ENCODE measurements at regions not wholly inside any gene's neighbourhood (a gene's known extent, or its start where the extent isn't known, plus 50 kb on each side); places are given as distances from the start of the nearest gene placed in this dataset.

DNA sequence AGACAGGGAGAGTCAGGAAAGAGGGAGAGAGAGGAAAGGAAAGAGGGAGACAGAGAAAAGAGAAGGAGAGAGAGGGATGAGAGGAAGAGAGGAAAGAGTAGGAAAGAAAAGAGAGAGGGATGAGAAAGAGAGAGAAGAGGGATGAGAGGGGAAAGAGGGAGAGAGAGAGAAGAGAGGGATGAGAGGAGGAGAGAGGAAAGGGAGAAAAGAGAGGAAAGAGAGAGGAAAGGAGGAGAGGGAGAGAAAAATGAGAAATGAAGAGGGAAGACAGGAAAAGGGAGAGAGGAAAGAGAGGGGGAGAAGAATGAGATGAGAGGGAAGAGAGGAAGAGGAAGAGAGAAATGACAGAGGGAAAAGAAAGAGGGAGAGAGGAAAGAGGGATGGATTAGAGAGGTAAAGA, 207.0 kb upstream of the SKOR2 start:
- DNase-seq = no peak

DNA sequence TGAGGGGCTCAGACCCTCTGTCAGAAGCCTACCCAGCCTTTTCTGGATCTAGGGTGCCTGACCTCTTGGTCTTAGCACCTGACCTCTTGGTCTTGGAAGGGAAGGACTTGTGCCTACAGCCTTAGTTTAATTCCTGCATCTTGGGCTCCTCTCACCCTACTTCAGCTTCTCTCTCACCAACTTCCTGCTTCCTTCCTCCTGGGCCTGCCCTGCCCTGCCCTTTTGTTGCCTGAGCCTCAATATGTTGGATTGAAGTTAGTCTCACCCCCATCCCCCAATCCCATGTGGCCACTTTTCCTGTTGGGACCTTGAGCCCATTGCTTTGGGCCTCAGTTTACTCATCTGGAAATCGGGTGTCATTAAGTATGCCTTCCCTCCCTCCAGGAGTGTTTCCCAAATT, 206.2 kb upstream of the SKOR2 start:
- DNase-seq = no peak

GRCh38 chr18:47453038-47453437, 201.6 kb upstream of the SKOR2 start:
- DNase-seq = no peak

GRCh38 chr18:47448956-47449355, 197.5 kb upstream of the SKOR2 start:
- no peak for DNase-seq

DNA sequence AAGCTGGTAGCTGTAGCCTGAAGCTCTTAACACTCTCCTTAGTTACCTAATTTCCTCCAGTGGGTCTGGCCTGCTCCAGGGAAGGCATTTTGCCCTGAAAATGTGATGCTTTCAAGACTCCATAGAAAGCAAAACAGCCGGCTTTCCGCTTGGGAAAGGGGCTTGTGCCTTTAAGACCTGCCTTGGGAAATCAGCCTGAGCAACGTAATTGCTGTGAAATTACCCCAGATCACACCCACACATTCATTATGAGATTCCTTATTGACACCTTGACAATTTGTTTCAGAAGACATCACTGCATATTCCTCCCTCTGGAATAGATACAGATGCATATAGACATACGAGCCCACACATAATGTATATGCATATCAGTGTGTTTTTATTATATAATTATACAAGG, 190.5 kb upstream of the SKOR2 start:
- no peak for DNase-seq

GRCh38 chr18:47438001-47438400, 186.5 kb upstream of the SKOR2 start:
- DNase-seq = no peak

GRCh38 chr18:47436871-47437270, 185.4 kb upstream of the SKOR2 start:
- no peak for DNase-seq

DNA sequence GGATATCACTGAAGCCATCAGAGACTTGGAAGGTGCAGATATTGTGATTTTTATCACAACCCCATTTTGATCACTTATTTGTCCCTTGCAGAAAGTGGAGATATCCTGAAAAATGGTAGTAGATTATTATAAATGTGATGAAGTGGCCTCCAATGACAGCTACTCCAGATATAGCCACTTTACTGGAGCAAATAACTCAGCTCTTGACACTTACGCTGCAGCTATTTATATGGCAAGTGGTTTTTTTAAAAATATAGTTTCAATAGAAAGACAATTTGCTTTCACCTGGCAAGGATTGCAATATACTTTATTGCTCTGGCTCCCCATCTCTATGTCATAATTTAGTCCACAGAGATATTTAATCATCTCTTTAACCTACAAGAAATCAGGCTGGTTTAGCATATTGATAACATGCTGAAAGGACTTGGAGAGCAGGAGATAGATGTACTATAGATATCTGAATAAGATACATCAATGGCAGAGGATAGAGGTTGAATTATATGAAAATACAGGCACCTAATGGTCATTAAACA, 182.8 kb upstream of the SKOR2 start:
- DNase-seq = no peak

- no peak for DNase-seq
Observed at GRCh38 chr18:47427923-47428637, 176.6 kb upstream of the SKOR2 start.

GRCh38 chr18:47427072-47427471, 175.6 kb upstream of the SKOR2 start:
- DNase-seq = no peak

- DNase-seq = no peak
Observed at GRCh38 chr18:47425365-47425764, 173.9 kb upstream of the SKOR2 start.

GRCh38 chr18:47422524-47422923, 171.1 kb upstream of the SKOR2 start:
- DNase-seq = no peak

DNA sequence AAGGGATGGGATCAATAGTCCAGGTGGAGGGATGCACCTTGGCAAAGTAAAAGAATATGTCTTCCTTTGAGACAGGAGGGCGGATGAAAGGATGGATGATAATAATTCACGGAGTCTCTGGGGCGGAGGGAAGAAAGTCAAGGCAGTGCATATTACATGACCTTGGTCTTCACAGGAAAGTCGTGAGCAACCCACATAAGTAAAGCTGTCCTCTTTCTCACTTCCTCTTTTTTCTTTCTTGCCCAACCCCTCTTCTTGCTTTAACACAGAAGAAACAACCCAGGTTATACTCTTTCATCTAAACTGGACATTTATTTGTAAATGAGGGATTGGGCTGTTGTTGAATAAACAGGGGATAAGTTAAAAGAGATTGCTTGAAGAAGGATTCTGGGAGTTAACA, 168.7 kb upstream of the SKOR2 start:
- no peak for DNase-seq

- no peak for DNase-seq
Observed at GRCh38 chr18:47418746-47419145, 167.3 kb upstream of the SKOR2 start.

DNA sequence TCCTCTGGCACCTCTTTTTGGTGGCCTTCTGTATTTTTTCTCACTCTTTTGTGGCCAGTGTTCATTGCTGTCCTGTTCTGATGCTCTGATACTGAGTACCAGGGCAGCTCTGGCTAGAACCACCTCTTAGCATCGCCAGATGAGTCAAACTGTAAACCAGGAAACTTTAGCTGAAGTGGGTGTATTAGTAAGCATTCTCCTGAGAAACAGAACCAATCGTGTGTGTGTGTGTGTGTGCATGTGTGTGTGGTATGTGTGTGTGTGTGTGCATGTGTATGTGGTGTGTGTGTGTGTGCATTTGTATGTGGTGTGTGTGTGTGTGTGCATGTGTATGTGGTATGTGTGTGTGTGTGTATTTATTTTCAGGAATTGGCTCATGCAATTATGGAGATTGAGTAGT, 166.3 kb upstream of the SKOR2 start:
- DNase-seq = no peak

GRCh38 chr18:47415881-47416280, 164.4 kb upstream of the SKOR2 start:
- no peak for DNase-seq

- no peak for DNase-seq
Observed at GRCh38 chr18:47413327-47413726, 161.9 kb upstream of the SKOR2 start.

- no peak for DNase-seq
Observed at GRCh38 chr18:47412924-47413323, 161.5 kb upstream of the SKOR2 start.

DNA sequence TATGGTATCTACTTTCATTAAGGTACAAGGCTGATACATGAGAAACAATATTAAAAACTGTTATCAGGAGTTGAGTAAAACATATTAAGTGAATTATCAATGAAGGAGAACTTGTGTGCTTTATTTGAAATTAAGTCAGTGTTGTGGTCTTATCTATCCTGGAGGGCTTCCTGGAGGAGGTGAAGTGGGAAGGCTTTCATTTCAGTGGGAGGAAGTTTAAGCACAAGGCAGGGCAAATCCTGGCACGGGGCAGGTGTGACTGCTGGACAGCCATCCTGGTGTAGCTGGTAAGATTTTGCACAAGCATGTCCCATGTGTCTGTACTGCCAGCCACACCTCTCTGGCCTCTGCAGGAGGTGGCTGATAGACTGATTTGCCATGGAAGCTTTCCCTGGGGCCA, 159.7 kb upstream of the SKOR2 start:
- DNase-seq = no peak

- DNase-seq = no peak
Observed at GRCh38 chr18:47410139-47410538, 158.7 kb upstream of the SKOR2 start.

DNA sequence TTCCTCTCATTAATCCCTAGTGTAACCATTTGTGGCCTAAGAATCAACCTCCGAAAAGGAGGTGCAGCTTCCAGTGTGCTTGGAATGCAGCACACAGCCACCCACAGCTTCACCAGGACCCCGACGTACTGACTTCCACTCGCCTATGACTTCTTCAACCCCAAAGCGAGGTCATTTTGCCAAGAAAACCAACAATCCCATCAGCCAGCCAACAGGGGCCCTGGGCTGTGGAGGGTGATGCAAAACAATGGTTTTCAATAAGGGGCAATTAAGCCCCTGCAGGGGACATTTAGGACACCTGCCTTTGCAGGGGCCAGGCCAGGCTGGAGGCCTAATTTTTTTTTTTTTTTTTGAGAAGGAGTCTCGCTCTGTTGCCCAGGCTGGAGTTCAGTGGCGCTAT, 158.1 kb upstream of the SKOR2 start:
- DNase-seq = no peak

- no peak for DNase-seq
Observed at GRCh38 chr18:47407736-47408135, 156.3 kb upstream of the SKOR2 start.

- DNase-seq = no peak
Observed at GRCh38 chr18:47404845-47405244, 153.4 kb upstream of the SKOR2 start.

GRCh38 chr18:47403949-47404348, 152.5 kb upstream of the SKOR2 start:
- no peak for DNase-seq

DNA sequence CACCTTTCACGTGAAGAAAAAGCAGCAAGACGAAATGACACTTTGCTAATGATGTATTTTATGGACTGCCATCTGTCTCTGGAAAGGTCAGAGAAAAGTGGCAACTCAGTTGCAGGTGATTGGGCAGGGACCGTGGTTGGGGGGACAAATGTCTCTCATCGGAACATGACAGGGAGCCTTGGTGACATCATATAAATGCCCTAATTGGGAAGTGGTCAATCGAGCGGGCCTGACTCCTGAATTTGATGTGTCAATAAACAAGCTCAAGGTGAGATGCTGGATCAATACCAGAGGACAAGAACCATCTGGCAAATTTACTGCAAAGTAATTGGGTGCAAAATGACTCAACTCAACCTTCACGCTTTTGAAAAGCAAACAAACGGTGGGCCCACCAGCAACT, 151.9 kb upstream of the SKOR2 start:
- no peak for DNase-seq

Measured in bone marrow (tissue), 2 donors.